ENCODE measurements at regions not wholly inside any gene's neighbourhood (a gene's known extent, or its start where the extent isn't known, plus 50 kb on each side); places are given as distances from the start of the nearest gene placed in this dataset.

GRCh38 chr13:39954476-39954875, 299.0 kb downstream of the COG6 start:
- no peak overlapping the region for H3K27ac ChIP-seq
- H3K9me3 ChIP-seq = no peaks in the 10 kb centered on the region
- H3K36me3 ChIP-seq = no peaks in the 10 kb centered on the region
- H3K4me3 ChIP-seq (ENCODE audit: low read depth in 1 of 2, low read length in 1 of 2) = no peak overlapping the region
- no peaks in the 10 kb centered on the region for H3K4me1 ChIP-seq (ENCODE audit: control insufficient read depth in 1 of 2, insufficient read depth in 1 of 2, low read depth in 1 of 2, low read length in 1 of 2)
- H3K27me3 ChIP-seq = no peaks in the 10 kb centered on the region
- no peak for TF ChIP-seq CTCF (IDR thresholded peaks at IDR 0.05)

GRCh38 chr13:39955560-39955959, 300.1 kb downstream of the COG6 start:
- H3K4me3 ChIP-seq (ENCODE audit: low read depth in 1 of 2, low read length in 1 of 2) = no peak overlapping the region
- no peak for TF ChIP-seq CTCF (IDR thresholded peaks at IDR 0.05)
- no peak overlapping the region for H3K27ac ChIP-seq
- H3K36me3 ChIP-seq = no peaks in the 10 kb centered on the region
- no peaks in the 10 kb centered on the region for H3K9me3 ChIP-seq
- no peaks in the 10 kb centered on the region for H3K27me3 ChIP-seq
- no peaks in the 10 kb centered on the region for H3K4me1 ChIP-seq (ENCODE audit: control insufficient read depth in 1 of 2, insufficient read depth in 1 of 2, low read depth in 1 of 2, low read length in 1 of 2)

GRCh38 chr13:39956036-39956435, 300.6 kb downstream of the COG6 start:
- Histone ChIP-seq H3K27ac (no peak overlapping the region), H3K36me3 (no peaks in the 10 kb centered on the region), H3K4me3 (ENCODE audit: low read depth in 1 of 2, low read length in 1 of 2) (no peak overlapping the region), H3K9me3 (no peaks in the 10 kb centered on the region), H3K27me3 (no peaks in the 10 kb centered on the region), H3K4me1 (ENCODE audit: control insufficient read depth in 1 of 2, insufficient read depth in 1 of 2, low read depth in 1 of 2, low read length in 1 of 2) (no peaks in the 10 kb centered on the region)
- no peak for TF ChIP-seq CTCF (IDR thresholded peaks at IDR 0.05)

- Histone ChIP-seq H3K36me3 (no peaks in the 10 kb centered on the region), H3K4me3 (ENCODE audit: low read depth in 1 of 2, low read length in 1 of 2) (no peak overlapping the region), H3K27me3 (no peaks in the 10 kb centered on the region), H3K9me3 (no peaks in the 10 kb centered on the region), H3K4me1 (ENCODE audit: control insufficient read depth in 1 of 2, insufficient read depth in 1 of 2, low read depth in 1 of 2, low read length in 1 of 2) (no peaks in the 10 kb centered on the region), H3K27ac (no peak overlapping the region)
- TF ChIP-seq CTCF (IDR thresholded peaks at IDR 0.05) = no peak
Observed at GRCh38 chr13:39957868-39958677, 302.6 kb downstream of the COG6 start.

GRCh38 chr13:39959497-39960144, 304.2 kb downstream of the COG6 start:
- H3K27ac ChIP-seq = no peak overlapping the region
- H3K9me3 ChIP-seq = no peaks in the 10 kb centered on the region
- H3K4me3 ChIP-seq (ENCODE audit: low read depth in 1 of 2, low read length in 1 of 2) = no peak overlapping the region
- no peaks in the 10 kb centered on the region for H3K4me1 ChIP-seq (ENCODE audit: control insufficient read depth in 1 of 2, insufficient read depth in 1 of 2, low read depth in 1 of 2, low read length in 1 of 2)
- H3K27me3 ChIP-seq = no peaks in the 10 kb centered on the region
- no peaks in the 10 kb centered on the region for H3K36me3 ChIP-seq
- no peak for TF ChIP-seq CTCF (IDR thresholded peaks at IDR 0.05)
